ENCODE measurements at regions not wholly inside any gene's neighbourhood (a gene's known extent, or its start where the extent isn't known, plus 50 kb on each side); places are given as distances from the start of the nearest gene placed in this dataset.

- DNase-seq (ENCODE audit: low spot score): no peak
- no peak overlapping the region for H3K4me3 ChIP-seq (ENCODE audit: low read depth in 1 of 3, low read length in 3 of 3)
- no peak overlapping the region for H3K9ac ChIP-seq (ENCODE audit: low read depth in 1 of 2, low read length in 2 of 2)
- H3K36me3 ChIP-seq (ENCODE audit: control insufficient read depth in 4 of 4, insufficient read depth in 3 of 4, low read depth in 1 of 4, low read length in 3 of 4): no peaks in the 10 kb centered on the region
- 73% methylated on average over 4 of the region's 4 CpGs for WGBS
- peaks cover 0 to 5% (median under 1%) of the 10 kb centered on the region in 4 donors for H3K9me3 ChIP-seq (ENCODE audit: control insufficient read depth in 4 of 4, low read length in 3 of 4)
- no peak for TF ChIP-seq JUND (IDR thresholded peaks at IDR 0.05)
- no peak for TF ChIP-seq EGR1 (IDR thresholded peaks at IDR 0.05; ENCODE audit: low read depth in 2 of 2)
- no peak for TF ChIP-seq FOXA1 (IDR thresholded peaks at IDR 0.05)
- no peak for TF ChIP-seq HNF4A (conservative IDR thresholded peaks at IDR 0.05)
- TF ChIP-seq ATF3 (IDR thresholded peaks at IDR 0.05): no peak
- TF ChIP-seq, protein P1, sequence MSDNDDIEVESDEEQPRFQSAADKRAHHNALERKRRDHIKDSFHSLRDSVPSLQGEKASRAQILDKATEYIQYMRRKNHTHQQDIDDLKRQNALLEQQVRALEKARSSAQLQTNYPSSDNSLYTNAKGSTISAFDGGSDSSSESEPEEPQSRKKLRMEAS (IDR thresholded peaks at IDR 0.05): no peak
- TF ChIP-seq NR2F2 (IDR thresholded peaks at IDR 0.05): no peak
- no peak for TF ChIP-seq YY1 (IDR thresholded peaks at IDR 0.05)
- TF ChIP-seq, protein P2, sequence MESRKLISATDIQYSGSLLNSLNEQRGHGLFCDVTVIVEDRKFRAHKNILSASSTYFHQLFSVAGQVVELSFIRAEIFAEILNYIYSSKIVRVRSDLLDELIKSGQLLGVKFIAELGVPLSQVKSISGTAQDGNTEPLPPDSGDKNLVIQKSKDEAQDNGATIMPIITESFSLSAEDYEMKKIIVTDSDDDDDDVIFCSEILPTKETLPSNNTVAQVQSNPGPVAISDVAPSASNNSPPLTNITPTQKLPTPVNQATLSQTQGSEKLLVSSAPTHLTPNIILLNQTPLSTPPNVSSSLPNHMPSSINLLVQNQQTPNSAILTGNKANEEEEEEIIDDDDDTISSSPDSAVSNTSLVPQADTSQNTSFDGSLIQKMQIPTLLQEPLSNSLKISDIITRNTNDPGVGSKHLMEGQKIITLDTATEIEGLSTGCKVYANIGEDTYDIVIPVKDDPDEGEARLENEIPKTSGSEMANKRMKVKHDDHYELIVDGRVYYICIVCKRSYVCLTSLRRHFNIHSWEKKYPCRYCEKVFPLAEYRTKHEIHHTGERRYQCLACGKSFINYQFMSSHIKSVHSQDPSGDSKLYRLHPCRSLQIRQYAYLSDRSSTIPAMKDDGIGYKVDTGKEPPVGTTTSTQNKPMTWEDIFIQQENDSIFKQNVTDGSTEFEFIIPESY (IDR thresholded peaks at IDR 0.05): no peak
- no peak for TF ChIP-seq FOXA2 (IDR thresholded peaks at IDR 0.05)
- TF ChIP-seq SP1 (IDR thresholded peaks at IDR 0.05): no peak
- no peak for TF ChIP-seq CTCF (IDR thresholded peaks at IDR 0.05; ENCODE audit: low read depth, low read length, missing input control)
- no peak for TF ChIP-seq GABPA (IDR thresholded peaks at IDR 0.05 in 1 of 2, conservative IDR thresholded peaks at IDR 0.05 in 1 of 2)
- peaks cover 0 to 3% (median 0%) of the 10 kb centered on the region in 4 donors for H3K4me1 ChIP-seq (ENCODE audit: control insufficient read depth in 4 of 4, insufficient read depth in 4 of 4, low read length in 3 of 4)
- no peaks in the 10 kb centered on the region for H3K27me3 ChIP-seq (ENCODE audit: control insufficient read depth in 4 of 4, insufficient read depth in 4 of 4, low read length in 3 of 4)
- H3K27ac ChIP-seq (ENCODE audit: low read depth in 1 of 2, low read length in 2 of 2): no peak overlapping the region
These were observed 88.8 kb downstream of the CD24 start for GRCh38 chr6:106885679-106886078.

DNA sequence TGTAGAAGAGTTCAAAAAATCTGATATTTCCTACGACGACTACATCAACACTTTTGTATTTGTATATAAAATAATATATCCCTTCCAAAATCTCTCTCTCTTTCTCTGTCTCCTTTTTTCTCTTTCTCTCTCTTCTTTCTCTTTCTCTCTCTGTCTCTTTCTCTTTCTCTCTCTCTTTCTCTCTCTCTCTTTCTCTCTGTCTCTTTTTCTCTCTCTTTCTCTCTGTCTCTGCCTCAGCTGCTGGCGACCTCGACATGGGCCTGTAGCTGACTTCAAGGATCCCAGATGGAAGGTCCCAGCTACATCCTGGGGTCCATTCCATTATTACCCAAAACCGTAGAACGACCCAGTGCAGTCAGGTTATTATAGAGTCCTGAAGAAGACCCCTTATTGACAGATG is 90.0 kb downstream of the CD24 start:
- H3K36me3 ChIP-seq (ENCODE audit: control insufficient read depth in 4 of 4, insufficient read depth in 3 of 4, low read depth in 1 of 4, low read length in 3 of 4): no peaks in the 10 kb centered on the region
- H3K4me3 ChIP-seq (ENCODE audit: low read depth in 1 of 3, low read length in 3 of 3): no peak overlapping the region
- H3K4me1 ChIP-seq (ENCODE audit: control insufficient read depth in 4 of 4, insufficient read depth in 4 of 4, low read length in 3 of 4): peaks cover 0 to 3% (median 0%) of the 10 kb centered on the region in 4 donors
- no peak for TF ChIP-seq HNF4A (conservative IDR thresholded peaks at IDR 0.05)
- TF ChIP-seq REST (IDR thresholded peaks at IDR 0.05): no peak
- TF ChIP-seq SP1 (IDR thresholded peaks at IDR 0.05): no peak
- no peak for TF ChIP-seq EGR1 (IDR thresholded peaks at IDR 0.05; ENCODE audit: low read depth in 2 of 2)
- no peak for TF ChIP-seq YY1 (IDR thresholded peaks at IDR 0.05)
- TF ChIP-seq NR2F2 (IDR thresholded peaks at IDR 0.05): no peak
- 94% methylated on average over 6 of the region's 6 CpGs for WGBS
- H3K9ac ChIP-seq (ENCODE audit: low read depth in 1 of 2, low read length in 2 of 2): no peak overlapping the region
- no peak for DNase-seq (ENCODE audit: low spot score)
- no peaks in the 10 kb centered on the region for H3K27me3 ChIP-seq (ENCODE audit: control insufficient read depth in 4 of 4, insufficient read depth in 4 of 4, low read length in 3 of 4)
- H3K27ac ChIP-seq (ENCODE audit: low read depth in 1 of 2, low read length in 2 of 2): no peak overlapping the region
- peaks cover 0 to 5% (median under 1%) of the 10 kb centered on the region in 4 donors for H3K9me3 ChIP-seq (ENCODE audit: control insufficient read depth in 4 of 4, low read length in 3 of 4)
